ENCODE measurements at regions not wholly inside any gene's neighbourhood (a gene's known extent, or its start where the extent isn't known, plus 50 kb on each side); places are given as distances from the start of the nearest gene placed in this dataset.
A peak's percentile ranks its signal among the peaks of the same experiment; 100 is the strongest.
"Not testable (repeated sequence)": the region's sequence is repeated elsewhere in the genome, so short reads cannot be mapped to it uniquely, and the experiment has no call there.

DNA sequence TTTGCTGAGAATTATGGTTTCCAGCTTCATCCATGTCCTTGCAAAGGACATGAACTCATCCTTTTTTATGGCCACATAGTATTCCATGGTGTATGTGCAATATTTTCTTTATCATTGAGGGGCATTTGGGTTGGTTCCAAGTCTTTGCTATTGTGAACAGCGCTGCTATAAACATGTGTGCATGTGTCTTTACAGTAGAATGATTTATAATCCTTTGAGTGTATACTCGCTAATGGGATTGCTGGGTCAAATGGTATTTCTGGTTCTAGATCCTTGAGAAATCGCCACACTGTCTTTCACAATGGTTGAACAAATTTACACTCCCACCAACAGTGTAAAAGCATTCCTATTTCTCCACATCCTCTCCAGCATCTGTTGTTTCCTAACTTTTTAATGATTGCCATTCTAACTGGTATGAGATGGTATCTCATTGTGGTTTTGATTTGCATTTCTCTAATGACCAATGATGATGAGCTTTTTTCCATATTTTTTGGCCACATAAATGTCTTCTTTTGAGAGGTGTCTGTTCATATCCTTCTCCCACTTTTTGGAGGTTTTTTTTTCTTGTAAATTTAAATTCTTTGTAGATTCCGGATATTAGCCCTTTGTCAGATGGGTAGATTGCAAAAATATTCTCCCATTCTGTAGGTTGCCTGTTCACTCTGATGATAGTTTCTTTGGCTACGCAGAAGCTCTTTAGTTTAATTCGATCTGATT lies 180.1 kb downstream of the PLPPR4 start:
- DNase-seq (ENCODE audit: low spot score) = not testable (repeated sequence)

DNA sequence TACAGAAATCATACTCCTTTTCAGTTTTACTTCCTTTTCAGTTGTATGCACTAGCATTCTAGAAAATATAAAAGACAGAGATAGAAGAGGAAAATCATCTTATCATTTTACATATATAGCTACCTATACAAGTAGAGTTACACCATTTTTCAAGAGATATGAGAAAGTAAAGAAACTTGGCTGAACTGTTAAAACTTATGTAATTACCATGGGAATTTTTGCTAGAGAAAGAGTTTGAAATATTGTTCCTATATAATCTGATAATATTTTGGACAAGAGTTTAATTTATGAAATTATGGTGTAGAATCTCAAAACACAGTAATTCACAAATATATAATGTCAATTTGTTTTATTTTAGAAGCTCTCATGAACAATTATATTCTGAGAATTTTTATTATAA lies 180.8 kb downstream of the PLPPR4 start:
- DNase-seq (ENCODE audit: low spot score) = no peak

DNA sequence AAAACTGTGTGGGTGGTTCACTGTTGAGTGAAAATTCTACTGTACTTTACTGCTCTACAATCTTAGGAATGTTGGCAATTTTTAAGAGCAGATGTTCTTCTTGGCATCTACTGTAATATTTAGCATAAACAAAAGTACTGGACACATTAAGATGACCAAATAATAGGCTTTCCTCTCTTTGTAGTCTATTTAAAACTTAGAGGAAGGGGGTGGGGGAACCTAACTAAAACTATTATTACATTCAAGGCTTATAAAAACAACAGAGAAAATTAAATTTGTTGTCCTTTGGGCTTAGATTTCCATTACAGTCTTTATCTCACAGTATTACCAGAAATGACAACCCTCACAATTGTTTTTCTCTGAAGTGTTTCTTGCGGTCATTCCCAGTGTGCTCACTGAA lies 181.2 kb downstream of the PLPPR4 start:
- no peak for DNase-seq (ENCODE audit: low spot score)

DNA sequence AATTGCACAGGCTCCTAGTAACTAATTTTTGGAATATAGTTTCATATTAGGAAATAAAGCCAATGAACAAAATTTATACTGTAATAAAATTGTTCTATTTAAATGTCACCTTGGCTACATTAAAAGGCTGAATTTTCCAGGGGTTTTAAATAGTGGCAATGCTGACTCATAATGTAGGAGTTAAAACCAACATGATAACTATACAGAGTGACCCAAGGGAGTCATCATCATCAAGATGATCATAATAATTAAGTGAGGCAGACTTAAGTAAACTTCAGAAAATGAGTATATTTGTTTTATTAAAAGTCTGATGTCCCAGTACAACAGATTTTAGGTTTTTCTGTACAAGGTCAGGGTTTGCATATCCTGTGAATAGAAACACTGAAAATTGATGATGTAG lies 183.4 kb downstream of the PLPPR4 start:
- DNase-seq (ENCODE audit: low spot score) = no peak

DNA sequence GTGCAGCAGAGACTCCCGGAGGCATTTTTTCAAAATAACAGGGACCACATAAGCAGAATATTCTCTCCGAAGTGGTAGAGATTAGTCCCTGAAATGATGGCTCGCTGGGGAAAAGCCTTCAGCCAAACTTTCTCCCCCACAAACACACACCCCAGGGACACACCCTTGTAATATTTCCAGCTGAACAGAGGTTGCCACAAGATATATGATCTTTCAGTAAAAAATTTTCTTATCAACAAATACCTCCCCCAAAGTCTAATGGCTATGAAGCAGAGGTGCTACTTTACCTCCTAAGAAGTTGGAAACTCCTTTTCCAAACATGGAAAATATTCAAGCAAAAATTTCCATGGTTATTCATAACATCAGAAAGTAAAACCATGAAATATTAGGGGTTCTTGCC lies 190.2 kb upstream of the PALMD start:
- DNase-seq (ENCODE audit: low spot score) = no peak

DNA sequence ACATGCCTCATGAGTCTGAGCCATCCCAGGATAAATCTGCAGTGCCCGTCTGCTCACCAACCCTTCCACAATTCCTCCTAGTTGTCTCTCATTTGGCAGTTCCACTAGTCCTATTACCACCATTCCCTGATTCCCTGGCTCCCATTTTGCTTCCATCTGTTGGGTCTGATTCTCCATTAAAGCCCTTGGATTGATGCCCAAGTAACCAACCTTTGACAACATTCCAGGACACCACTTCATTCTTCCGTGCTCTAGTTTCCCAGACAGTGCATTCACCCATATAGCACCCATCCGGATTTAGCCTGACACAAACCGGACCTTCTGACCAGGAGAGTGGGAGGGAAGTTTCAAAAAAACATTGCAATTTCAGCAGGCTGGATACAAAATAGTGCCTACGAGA lies 189.4 kb upstream of the PALMD start:
- DNase-seq (ENCODE audit: low spot score) = no peak

DNA sequence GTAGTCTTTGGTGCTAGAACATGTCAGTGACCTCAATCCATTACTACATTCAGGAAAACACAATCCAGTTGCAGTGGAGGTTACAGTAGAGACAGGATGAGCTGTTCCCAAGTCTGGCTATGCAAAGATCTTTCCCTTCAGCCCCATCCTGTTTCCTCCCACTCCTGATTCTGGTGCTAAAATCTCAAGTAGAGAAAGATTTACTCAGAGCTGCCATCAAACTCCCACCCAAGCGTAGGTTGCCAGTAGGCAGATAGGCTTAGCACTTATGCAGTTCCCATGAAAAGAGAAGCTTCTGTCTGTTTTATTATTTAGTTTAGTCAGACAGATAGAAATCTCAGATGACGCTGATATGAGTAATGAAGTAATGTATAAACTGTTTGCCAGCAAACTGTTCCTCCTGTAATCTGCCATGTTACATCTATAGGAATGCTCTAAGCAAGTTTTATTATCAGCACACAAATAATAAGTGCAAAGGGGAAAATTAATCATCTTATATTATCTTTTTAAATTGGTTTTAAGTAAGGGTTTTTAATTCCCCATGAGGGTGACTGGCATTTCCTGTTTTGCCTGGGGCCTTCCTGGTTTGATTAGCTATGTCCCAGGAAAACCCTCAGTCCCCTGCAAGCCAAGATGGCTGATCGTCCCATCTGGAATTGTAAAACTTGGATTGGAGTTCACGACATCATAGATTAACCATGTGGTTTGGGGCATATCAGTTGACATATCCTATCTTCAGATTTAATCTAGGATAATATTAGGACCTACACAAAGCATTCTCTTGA lies 188.3 kb upstream of the PALMD start:
- no peak for DNase-seq (ENCODE audit: low spot score)

DNA sequence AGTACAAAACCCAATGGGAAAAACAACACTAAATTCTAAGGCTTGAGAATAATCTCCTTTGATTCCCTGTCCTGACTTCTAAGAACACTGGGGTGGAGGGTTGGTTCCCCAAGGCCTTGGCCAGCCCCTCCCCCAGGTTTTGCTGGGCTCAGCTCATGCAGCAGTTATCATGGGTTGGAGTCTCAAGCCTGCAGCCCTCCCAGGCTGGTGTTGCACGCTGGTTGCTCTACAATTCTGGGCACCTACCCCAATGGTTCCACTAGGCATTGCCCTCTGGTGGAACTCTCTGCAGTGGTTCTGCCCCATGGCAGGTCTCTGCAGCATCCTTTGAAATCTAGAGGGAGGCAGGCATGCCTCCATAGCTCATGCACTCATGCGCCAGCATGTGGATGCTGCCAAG lies 184.4 kb upstream of the PALMD start:
- no peak for DNase-seq (ENCODE audit: low spot score)

DNA sequence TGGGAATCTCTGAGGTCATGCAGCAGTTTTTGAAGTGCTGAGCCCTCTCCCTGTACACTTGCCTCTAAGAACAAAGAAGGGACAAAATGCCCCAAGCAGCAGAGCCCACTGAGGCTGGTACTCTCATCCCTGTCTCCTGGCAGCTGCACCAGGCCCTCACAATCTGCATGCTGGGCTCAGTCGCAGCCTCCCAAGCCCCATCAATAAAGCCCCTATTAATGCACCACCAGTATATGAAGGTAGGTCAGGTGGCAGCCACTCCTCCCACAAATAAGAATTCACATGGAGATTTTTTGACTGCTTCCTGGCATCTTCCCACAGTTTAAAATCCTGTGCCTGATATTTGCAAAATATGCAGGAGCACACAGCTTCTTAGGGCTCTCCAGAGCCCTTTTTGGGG lies 181.2 kb upstream of the PALMD start:
- no peak for DNase-seq (ENCODE audit: low spot score)

DNA sequence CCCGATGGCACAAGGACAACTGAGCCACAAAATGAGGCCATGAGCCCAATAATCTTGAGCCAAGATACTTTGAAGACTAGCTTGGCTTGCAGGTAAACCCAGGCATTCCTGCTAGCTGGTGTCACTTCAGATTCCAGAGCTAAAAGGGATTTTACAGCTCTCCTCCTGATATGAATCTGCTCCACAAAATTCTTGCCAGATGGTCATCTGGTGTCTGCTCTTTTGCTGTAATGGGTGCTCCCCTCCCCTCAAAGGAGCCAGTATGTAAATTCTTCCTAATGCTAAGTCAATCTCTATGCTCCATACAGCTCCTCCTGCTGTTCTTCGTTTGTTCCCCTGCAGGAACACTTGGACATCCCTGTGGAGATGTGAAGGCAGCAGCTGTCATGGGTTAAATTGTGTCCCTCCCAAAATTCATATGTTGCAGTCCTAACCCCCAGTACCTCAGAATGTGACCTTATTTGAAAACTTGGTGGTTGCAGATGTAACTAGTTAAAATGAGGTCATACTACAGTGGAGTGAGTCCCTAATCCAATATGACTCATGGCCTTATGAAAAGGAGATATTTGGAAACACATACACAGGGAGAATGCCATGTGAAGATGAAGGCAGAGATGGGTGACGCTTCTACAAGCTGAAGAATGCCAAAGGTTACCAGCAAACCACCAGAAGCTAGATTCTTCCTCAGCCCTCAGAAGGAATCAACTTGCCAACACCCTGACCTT lies 180.6 kb upstream of the PALMD start:
- DNase-seq (ENCODE audit: low spot score) = no peak

DNA sequence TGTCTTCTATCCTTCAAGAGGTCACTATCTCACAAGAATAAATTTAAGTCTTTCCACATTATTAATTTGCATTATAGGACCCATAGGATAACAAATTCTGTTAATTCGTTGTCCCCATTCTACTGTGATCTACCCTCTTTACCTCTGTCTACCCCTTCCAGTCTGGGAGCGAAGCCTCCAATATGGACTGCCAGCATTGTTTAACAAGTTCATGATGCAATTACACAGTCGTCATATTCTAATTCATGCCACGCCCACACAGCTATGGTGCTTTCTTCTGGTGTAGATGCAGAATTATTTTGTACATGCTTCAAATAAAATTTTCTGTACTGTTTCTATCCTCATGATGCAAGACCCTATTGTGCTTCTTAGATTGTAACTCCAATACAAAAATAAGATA lies 178.3 kb upstream of the PALMD start:
- DNase-seq (ENCODE audit: low spot score) = no peak

DNA sequence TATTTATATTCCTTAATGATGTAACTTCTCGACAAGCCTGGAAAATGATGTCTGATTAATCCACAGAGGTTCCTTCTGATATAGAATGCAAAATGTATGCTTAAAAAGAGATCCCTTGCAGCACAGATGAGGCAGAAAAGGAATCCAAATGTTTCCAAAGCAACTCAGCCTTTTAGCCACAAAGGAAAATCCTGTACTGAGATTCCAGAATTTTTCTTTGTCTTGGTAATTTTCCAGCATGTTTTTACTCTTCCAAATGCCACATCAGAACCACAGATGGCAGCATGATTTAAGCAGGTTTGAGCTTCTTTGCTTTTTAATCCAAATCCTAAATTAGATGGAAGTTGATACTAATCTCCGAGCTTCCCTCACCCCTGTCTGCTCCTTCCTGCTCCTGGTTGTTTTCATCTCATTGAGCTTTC lies 176.4 kb upstream of the PALMD start:
- DNase-seq (ENCODE audit: low spot score) = no peak

DNA sequence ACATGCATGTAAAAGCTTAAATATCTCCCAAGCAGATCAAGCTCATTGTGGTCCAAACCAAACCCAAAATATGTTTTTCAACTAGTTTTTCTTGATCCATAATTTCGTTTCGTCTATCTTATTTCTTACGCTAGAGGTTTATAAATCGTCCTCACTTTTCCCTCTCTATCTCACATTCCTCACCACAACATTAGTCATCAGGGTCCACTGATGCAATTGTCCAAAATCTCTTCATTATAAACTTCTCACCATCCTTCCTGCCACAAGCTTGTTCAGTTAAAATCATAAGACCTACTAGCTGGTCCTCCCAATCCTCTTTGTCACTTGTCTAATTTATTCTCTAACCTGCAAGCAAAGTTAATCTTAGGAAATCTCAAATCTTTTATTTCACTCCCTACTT lies 173.0 kb upstream of the PALMD start:
- DNase-seq (ENCODE audit: low spot score) = no peak

DNA sequence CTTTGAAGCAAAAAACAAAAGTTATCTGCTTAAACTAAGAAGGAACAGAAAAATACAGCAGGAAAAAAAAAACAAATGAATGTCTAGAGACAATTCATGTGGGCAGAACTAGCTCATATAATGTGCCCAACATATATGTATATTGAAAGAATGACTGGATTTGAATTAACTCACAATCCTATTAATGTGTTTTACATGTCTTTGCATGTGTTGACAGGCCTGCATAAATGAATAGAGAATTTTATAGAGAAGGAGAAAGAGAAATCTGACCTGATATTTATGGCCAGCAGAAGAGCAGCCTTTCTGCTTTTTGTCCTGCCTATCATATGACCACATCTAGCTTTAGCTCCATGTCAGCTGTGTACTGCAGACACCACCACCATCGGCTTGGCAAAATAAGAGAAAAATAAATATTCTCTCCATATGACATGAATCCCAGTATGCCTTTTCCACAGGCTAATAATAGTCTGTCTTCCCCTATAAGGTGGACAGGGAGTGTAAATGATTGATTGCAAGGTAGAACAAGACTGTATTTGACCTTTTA lies 171.5 kb upstream of the PALMD start:
- no peak for DNase-seq (ENCODE audit: low spot score)

DNA sequence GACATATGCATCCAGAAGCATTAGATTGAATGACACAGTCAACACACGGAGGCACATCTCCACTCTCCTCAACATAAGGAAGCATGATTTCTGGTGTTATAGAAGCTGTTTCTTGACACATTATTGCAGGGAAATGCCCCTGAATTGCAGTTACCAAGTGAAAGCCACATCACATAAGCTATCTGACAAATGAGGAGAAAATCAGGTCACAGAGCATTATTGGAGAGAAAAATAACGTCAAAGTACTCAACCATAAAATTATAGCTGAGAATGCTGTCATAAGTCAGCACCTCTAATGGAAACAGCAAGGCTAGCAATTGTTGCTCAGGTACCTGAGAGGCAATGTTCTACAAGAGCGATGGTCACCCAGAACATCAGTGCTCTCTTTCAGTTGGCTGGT lies 169.9 kb upstream of the PALMD start:
- no peak for DNase-seq (ENCODE audit: low spot score)

DNA sequence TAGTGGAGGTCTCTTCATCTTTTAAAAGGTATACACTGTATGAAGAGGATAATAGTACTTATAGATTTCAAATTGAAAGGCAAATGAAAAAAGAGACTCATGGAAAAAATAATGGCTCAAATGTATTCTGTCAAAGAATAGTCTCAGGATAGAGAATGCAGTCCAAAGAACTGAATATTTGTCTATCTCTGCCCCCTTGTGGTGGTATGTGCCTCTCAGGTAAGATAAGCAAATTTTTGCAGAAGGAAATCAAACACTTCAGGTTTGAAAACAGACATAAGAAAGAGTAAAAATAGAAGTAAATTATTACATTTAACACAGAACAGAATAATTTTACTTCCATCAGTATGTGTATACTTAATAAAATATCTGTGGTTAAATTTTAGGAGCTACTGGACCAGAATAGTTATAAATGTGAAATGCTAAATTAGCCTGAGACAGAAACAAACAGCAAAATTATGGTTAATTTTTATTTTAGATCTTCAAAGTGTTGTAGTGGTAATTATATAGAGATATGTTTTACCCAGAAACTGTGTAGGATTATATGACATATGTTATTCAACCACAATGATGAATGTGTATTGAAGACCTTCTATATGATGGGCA lies 164.4 kb upstream of the PALMD start:
- DNase-seq (ENCODE audit: low spot score) = peak; percentile 22

DNA sequence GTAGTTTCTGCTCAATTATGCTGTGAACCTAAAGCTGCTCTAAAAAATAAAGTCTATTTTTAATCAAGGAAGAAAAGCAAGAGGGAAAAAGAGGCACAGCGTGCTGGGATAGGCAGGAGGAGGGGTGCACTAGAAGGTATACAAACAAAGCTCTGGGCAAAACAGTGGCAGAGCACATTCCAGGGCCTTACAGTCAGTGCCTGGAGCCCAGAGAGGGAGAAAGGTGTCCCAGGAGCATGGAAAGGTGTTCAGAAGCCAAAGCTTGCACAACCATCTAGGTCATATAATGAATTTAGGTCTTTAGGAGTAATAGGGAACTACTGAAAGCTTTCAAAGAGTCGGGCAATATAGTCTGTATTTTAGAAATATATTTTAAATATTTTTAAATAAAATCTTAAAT lies 163.6 kb upstream of the PALMD start:
- DNase-seq (ENCODE audit: low spot score) = no peak

DNA sequence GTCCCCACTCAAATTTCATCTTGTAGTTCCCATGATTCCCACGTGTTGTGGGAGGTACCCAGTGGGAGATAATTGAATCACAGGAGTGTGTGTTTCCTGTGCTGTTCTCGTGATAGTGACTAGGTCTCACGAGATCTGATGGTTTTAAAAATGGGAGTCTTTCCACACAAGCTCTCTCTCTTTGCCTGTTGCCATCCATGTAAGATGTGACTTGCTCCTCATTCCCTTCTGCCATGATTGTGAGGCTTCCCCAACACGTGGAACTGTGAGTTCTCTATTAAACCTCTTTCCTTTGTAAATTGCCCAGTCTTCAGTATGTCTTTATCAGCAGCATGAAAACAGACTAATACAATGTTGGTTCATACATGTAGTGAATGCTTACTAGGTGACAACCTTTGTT lies 163.2 kb upstream of the PALMD start:
- no peak for DNase-seq (ENCODE audit: low spot score)

DNA sequence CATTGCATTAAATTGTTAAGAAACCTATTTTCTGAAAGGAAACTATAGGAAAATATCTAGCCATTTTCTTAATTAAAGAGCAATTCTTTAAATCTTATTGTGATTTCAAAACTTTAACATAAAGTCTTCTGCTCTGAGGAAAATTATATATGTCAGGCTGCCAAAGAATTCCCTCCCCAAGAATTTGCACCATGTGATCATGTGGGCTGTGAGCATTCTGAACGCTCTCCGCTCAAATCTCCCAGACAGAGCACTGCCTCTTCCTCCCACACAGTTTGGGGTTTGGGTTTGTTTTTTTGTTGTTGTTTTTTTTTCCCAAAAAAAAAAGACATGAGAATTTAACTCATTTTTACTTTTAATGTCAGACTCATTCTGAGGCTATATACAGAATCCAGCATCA lies 155.9 kb upstream of the PALMD start:
- no peak for DNase-seq (ENCODE audit: low spot score)

DNA sequence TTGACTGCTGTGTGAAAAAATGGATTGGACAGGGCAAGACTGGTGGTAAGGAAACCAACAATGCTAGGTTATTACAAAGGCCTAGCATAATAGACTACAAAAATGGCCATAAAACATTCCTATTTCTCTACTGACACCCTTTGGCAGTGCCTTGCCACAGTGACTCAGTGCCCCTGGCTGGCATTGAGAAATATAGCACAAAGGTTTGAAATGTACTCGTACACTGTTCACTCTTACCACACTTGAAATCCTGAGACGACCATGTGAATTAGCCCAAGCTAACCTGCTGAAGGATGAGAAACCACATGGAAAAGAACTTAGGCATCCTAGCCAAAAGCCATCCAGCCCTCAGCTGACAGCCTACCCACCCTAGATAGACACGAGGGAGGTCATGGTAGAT lies 149.8 kb upstream of the PALMD start:
- no peak for DNase-seq (ENCODE audit: low spot score)

DNA sequence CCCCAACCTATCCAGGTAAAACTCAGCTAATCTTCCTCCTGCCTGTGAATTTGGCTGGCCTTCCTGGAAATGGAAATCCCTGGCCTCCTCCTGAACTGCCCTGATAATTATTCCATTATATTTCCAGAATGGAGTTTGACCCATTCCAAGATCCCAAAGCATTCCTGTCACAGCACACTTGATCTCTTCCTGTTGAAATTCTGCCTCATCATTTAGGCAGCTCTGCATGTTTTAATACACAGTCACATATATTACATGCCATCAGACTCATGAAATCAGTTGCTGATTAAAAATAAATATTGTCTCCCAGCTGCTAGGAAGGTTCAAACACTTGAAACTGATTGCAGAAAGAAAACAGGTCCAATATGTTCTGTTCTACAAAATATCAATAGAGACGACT lies 148.2 kb upstream of the PALMD start:
- DNase-seq (ENCODE audit: low spot score) = no peak

DNA sequence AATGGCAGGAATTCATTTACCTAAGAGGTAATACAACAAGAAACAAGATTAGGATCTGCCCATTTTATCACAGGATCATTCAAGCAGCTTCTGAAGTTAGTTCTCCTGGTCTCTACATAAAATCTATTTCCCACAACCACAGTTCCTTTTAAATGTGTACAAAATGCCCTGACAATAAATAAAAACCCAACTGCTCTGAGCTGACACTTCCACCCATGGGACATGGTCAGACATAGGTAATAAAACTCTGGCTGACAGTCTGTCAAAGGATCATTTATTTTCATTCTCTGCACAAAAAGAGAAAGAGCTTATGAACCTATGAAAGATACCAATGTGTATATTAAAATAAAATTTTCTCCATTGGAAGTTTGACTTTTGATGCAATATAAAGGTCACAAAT lies 145.4 kb upstream of the PALMD start:
- no peak for DNase-seq (ENCODE audit: low spot score)

DNA sequence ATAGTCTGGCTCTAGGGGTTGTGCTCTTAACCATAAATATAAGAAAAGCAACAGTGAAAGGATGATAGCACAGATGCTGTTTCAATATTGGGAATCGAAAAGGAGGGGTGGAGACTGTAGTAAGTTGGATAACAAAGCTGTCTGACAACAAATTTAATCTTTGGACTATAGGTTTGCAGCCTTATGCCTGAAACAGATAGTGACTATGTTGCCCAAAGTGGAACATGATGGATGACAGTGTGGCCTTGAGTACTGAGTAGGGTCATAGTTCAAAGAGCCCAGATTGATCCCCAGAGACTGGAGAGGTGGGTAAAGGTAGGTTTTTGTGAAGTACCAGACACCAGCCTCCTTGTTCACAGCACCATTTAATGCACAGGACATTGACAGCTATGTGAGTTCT lies 144.0 kb upstream of the PALMD start:
- no peak for DNase-seq (ENCODE audit: low spot score)

Measured in HuH-7 (cell line).